ENCODE measurements at regions not wholly inside any gene's neighbourhood (a gene's known extent, or its start where the extent isn't known, plus 50 kb on each side); places are given as distances from the start of the nearest gene placed in this dataset.
"Not testable (repeated sequence)": the region's sequence is repeated elsewhere in the genome, so short reads cannot be mapped to it uniquely, and the experiment has no call there.

DNA sequence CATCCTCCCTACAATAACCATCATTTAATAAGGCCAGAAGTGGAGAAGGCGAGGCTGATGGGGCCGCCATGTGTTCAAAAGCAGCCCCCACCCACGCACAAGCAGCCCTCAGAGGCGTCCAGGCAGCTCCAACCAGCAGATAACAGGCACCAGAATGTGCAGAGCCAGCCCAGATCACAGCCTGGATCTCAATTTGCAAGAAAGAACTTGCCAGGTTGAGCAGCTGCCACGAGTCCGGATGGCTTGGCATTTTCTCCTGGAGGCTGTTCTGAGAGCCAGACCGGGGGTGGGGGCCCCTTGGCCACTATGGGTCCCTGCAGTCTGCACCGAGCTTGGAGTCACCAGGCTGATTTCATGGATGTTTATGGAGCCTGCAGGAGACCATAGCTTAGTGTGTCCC lies 338.1 kb downstream of the PREX1 start:
- no peak for DNase-seq

DNA sequence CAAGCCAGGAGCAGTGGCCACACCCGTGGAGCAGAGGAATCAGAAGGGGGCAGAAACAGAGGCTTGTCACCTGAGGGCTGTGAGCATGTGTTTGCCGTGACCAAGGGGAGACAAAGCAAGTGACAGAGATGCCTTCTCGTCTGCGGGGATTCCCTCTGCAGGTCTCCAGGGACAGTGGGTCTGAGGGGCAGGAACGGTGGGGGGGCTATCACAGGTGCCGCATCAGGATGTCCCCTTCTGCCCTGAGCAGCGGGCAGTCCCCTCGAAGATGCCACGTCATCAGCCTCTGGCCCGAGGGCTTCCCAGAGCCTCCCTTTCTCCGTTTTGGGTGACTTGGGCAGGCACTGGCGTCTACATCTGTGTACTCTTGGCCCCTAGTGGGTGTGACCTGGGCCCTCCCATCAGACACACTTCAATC lies 338.7 kb downstream of the PREX1 start:
- DNase-seq: no peak

DNA sequence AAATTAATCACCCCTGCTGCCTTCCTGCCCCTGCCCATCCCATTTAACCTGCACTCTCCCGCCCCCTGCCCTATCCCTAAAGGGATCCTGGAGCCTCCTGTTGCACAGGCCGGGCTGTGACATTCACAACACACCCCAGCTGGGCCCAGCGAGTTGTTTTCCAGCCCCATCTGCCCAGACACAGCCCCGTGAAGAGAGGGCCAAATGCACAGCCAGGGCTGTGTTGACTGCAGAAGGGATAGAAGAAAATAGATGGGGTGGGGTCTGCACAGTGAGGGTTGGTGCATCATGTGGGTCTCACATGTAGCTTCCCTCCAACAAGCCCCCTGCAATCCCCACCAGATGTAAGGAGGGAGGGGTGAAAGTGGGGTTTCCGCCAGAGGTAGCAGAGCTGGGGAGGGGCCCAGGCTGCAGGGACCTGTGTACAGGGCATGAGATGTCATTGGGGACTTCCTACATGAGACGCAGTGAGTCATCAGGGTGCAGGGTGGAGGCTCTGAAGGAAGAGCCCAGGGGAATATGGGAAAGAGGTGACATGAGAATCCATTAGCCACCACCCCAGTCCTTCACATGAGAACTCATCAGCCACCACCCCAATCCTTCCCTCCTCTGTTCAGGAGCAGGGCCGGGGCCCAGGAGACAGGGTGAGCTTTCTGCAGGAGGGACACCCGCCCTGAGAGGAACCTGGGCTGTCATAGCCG lies 339.3 kb downstream of the PREX1 start:
- not testable (repeated sequence) for DNase-seq

DNA sequence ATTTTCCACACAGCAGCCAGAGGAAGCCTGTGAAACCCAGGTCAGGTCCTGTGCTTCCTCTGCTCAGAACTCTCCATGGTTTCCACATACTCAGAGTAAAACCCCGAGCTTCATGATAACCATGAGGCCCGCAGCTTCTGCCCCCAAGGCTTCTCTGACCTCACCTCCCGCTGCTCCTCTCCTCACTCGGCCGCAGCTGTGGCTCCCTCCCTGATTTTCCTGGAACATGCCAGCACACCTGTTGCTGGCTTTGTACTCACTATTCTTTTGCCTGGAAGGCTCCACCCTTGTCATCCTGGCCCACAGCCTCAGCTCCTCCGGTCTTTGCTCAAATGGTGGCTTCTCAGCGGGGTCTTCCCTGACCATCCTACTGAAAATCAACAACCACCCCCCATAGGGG lies 341.7 kb downstream of the PREX1 start:
- DNase-seq: no peak

DNA sequence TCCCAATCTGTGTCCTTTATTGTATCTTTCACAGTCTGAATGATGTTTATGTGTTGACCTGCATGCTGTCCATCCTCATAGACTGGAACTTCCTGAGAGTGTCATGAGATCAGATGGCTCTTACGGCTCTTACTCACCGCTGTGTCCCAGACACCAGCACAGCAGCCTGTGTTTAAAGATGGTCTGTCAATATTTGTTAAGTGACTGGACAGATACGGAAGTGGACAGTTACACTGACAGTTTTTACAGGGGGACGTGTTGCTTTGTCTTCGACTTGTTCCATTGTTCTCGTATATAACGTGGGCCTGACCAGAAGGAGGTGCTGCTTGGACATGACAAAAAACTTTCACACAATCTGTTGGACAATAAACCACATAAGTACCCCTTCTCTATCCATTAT lies 342.6 kb downstream of the PREX1 start:
- DNase-seq: not testable (repeated sequence)

DNA sequence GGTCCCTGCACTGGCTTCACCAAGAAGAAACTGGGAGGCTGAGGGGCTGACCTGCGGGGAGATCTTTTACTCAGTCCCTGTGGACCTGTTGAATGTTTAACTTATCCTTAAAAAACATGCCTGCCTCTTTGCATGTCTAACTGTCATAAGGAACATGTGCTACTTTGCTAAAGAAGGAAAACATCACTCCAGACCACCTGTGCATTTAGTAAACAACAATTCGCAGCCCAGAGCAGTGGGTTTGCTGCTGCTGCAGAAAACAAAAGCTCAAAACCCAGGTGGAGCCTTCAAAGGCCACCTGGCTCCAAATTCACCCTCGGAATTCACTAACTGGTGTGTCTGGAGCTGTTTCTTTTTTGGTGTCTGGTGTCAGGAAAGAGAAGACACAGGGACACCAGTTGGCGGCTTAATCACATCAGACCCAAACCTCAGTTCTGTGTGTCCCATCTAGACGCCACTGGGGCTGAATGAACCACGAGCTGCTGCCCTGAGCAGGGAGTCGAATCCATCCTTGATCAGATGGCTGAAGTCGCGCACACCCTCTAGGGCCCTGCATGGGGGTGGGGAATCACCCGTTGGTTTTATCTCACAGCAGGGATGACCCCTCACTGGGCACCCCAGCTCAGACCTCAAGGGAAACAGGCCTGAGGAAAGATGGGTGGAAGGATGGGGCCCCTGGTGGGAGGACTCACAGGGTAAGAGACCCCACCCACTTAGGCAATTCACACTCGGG lies 344.3 kb downstream of the PREX1 start:
- DNase-seq: no peak

DNA sequence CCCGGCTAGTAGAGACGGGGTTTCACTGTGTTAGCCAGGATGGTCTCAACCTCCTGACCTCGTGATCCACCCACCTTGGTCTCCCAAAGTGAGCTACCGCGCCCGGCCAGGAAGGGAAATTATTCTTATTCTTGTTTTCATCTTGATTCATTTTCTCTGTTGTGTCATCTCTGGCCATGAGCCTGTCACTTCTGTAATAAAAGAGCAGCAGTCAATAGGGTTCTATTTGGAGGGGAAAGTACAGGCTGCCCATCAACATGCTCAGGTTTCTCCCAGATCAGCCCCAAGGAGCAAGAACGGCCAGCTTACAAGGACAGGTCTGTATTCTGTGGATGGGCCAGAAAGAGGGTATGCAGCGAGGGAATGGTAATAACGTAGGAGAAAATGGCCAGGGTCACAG lies 345.0 kb downstream of the PREX1 start:
- DNase-seq: no peak

DNA sequence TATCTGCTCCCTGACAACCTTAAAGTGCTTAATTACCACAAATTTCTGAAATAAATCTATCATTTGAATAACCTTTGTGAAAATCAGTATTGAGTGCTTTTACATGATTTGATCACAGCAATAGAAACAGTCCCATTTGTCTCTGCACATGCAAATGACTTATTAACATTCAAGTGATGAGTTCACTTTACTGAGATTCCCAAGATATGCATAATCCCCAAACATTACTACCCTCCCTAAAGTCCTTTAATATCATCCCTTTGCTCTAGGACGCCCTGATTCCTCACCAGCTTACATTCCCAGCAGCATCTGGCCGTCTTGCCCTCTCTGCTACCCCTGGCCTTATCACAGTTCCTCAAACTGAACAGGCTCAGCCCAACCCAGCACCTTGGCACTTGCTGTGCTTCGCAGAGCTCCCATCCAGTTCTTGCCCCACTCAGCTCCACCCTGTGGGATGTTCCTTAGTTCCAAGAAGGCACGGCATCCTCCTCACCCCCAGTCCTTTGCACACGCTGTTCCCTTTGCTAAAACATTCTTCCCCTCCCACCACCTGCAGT lies 347.5 kb downstream of the PREX1 start:
- no peak for DNase-seq

DNA sequence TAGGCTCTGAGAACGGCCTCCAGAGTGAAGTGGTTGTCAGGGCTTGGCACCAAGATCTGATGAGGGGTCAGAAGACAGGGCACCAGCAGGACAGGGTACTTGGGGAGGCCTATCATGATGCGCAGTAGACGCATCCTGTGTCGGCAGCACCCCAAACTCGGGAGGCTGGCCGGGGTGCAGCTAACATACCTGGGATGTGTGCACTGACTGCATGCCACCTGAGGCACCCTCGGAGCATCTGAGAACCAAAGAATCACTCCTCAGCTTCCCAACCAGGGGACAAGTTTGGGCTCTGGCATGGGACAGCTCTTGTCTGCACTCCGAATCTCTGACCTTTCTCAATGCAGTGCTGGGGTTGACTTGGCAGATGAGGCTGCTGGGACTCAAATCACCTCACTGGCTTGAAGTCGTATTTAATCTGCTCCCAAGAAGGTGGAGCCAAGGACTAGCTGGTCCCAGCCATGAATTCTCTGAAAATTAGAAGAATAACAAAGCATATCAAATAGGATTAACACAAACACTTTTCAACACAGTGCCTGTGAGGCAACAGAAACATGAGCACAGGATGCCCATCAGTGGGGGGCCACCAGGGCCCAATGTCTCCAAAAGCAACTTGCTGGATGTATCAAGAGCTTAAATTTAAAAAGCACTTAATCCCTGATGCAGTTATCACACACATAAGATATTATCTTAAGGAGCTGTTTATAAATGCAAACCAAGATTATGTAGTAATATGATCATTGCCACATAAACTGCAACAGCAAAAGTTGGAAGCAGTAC lies 348.8 kb downstream of the PREX1 start:
- DNase-seq: no peak

DNA sequence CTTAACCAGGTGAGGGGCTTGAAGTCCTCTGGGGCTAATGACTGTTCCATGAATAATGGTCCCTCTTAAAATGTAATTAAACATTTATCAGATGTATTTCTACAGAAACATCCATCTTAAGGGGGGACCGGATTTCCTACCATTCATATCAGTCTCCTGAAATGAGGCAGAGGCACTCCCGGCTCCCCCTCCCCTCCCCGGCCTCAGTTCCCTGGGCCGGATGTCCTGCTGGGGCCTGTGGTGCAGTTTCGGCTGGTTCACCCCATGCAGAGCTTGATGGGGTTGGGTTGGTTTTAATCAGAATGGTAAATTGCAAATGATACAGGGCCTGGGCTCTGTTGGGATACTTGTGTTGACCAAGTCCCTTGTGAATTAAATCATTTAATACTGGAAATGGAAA lies 349.4 kb downstream of the PREX1 start:
- no peak for DNase-seq

DNA sequence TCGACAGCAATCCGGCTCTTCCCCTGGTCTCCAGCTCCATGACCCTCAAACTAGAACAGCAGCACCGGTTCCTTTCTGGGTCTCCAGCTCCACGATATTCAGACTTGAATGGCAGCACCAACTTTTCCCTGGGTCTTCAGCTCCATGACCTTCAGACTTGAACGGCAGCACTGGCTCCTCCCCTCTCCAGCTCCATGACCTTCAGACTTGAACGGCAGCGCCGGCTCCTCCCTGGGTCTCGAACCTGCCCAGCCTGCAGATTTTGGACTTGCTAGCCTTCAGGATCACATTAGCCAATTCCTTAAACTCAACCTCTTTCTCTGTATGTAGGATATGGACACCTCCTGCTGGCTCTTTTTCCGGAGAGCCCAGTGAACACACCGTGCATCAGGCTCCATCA lies 350.9 kb downstream of the PREX1 start:
- no peak for DNase-seq

DNA sequence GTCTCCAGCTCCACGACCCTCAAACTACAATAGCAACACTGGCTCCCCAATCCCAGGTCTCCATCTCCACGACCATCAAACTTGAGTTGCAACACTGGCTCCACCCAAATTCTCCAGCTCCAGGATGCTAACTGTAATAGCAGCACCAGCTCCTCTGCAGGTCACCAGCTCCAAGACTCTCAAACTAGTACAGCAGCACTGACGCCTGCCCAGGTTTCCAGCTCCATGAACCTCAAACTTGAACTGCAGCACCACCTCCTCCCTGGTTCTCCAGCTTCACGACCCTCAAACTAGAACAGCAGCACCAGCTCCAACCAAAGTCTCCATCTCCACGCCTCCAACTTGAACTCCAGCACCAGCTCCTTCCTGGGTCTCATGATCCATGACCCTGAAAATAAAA lies 353.8 kb downstream of the PREX1 start:
- DNase-seq: no peak

DNA sequence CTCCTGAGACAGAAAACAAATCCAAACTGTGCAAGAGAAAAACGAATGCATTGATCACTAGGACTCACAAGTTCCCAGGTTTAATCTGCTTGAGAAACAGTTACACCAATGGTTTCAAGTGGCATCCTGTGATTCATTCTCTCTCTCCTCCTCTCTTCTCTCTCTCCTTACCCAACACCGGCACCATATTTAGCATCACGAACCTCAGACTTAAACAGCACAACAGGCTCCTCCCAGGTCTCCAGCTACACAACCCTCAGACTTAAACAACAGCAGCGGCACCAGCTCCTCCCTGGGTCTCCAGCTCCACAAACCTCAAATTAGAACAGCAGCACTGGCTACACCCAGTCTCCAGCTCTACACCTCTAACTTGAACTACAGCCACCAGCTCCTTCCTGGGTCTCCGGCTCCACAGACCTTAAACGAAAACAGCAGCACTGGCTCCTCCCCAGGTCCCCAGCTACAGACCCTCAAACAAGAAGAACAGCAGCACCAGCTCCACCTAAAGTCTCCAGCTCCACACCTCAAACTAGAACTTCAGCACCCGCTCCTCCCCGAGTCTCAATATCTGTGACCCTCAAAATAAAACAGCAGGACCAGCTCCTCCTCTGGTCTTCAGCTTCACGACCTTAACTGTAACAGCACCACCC lies 355.9 kb downstream of the PREX1 start:
- no peak for DNase-seq

DNA sequence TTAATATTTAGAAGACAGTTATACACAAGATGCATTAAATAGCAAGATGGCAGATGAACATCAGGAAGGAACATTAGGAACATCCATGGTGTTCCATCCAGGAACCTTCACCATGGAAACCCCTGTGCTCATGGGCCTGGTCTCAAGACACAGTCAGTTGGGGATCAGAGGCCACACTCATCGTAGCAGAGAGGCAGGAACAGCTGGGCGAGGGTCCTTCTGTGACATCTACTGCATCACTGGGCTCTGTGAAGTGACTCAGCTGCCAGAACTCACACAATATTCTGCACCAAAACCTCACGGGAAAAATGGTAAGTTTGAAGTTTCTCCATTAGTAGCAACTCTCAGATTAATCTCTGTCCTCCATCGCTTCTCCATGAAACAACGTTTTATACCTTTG lies 356.6 kb downstream of the PREX1 start:
- no peak for DNase-seq

DNA sequence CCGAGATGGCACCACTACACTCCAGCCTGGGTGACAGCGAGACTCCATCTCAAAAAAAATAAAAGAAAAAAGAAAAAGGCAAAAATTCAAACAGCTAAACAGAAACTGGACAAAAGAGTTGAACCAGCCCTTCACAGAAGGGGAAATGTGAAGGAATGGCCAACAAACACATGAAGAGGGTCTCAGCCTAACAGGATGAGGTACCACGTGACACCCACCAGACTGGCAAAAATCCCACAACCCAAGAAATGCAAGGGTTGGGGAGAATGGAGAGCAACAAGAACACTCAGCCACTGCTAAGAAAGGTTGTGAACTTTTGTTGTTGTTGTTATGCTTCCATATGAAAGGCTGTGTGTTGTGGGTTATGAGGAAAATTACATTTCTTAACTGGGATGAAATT lies 357.7 kb downstream of the PREX1 start:
- DNase-seq: no peak

DNA sequence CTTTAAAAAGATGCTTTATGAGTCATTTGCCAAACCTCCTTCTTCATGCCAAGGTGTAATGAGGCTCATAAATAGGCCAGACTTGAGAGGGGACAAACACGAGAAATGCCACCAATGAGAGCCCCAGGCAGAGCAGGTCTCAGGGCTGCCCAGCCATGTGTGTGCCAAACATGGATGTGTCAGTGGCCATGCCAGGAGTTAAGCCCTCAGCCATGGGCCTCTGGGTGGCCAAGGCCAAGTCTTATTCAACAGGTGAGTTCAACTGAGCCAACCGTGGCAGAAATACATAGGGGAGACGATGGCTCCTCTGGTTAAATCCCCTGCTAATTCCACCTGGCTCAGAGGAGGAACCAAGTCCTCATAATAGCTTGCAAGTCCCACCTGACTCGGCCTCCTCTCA lies 358.8 kb downstream of the PREX1 start:
- no peak for DNase-seq

DNA sequence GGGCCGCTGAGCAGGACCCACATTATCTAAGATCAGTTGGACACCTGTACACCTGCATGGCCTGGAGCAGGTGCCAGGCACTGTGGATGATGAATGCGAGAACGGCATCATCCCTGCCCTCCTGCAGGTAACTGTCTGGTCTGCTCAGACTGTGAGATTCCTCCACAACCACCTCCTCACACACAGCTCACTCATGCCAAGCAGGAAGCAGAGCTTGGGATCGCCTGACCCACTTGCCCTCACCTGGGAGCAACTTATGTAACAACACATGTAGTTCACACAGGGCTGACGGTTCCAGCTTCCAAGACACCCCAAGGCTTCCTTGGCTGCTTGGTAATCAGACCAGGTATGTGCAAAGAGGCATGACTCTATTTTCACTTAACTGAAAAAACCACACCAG lies 359.2 kb downstream of the PREX1 start:
- no peak for DNase-seq

DNA sequence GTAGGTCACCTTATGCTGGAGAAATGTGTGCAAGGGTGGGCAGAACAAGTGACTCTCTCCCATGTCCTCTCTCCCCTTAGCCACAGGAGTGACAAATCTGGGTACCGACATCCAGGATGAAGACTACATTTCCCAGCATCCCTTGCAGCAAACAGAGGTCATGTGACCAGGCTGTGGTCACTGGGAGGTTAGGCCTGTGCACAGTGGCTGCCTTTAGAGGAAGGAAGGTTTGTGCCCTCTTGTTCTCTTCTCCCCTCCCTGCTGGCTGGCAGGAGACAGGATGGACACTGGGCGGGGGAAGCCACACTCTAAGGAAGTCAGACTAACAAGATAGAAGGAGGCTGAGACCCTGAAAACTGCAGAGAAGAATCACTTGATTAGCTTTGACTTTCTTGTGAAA lies 360.2 kb downstream of the PREX1 start:
- no peak for DNase-seq

DNA sequence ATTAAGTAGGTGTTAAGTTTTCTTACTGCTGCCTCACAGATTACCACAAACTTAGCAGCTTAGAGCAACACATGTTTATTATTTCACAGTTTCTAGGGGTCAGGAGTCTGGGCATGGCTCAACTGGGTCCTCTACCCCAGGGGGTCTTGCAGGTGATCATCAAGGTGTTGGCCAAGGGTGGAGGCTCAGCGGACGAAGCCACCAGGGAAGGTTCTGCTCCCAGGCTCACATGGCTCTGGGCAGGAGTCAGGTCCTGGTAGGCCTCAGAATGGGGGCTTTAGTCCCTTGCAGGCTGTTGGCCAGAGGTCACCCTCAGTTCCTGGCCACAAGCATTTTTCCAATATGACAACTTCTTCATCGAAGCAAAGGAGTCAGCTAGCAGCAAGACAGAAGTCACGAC lies 362.5 kb downstream of the PREX1 start:
- DNase-seq: no peak

DNA sequence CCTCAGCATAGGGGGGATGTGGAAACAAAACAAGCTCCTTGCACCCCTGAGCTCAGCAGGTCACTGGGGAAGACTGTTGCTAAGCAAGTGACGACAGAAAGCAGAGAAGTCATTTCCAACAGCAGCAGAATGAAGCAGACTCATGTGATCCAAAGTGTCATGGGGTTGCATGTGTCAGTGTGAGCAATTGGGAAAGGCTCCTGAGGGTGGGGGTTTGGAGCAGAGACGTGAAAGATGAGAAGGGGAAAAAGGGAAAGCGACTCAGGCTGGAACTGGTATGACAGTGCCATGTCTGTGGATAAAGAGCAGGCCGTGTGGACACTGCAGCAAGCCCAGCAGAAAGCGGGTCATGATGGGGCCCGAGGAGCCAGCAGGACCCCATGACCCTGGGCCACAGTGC lies 363.9 kb downstream of the PREX1 start:
- no peak for DNase-seq

DNA sequence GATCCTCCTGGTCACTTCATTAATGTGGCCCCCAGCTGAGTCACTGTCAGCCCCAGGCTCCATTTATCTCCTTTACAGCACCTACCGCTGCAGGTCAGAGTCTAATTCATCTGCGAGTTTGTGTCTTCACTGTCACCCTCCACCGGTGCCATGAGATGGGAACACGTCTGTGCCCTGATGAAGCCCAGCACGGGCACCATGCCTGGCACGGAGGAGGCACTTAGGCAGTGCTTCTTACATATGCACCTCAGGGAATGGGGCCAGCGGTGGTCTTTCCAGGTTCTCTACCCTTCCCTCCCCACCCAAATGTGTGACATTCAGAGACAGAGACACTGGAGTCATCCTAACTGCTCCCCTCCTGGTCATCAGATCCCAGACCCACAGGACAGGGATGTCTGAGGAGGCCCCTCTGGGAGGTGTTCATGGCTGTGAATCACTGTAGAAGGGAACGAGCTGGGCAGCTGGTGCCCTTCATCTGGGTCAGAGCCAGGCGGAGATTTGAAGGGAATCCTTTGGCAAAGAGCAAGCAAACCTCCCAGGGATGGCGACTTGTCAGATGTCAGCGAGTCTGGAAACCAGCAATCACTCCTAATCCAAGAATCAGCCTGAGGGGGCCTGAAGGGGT lies 364.6 kb downstream of the PREX1 start:
- DNase-seq: no peak

DNA sequence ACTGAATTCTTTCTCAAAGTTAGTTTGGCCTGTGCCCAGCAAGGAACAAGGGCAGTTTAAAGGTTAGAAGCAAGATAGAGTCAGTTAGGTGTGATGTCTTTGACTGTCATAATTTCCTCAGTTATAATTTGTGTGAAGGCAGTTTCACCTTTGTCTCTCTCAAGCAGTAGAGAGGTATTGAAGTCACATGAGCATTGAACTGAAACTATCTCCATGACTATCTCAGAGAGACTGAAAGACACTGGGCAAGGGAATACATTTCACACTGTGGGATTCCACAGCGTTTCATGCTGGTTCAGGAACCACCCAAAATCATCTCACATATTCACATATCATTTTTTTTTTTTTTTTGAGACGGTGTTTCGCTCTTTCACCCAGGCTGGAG lies 366.1 kb downstream of the PREX1 start:
- no peak for DNase-seq
